Germinal center (tissue), 1 donor: ENCODE measurements at regions not wholly inside any gene's neighbourhood (a gene's known extent, or its start where the extent isn't known, plus 50 kb on each side); places are given as distances from the start of the nearest gene placed in this dataset.
"Not testable (repeated sequence)": the region's sequence is repeated elsewhere in the genome, so short reads cannot be mapped to it uniquely, and the experiment has no call there.

Source experiments
- DNase-seq: peaks from one replicate; pipeline ENCODE4 v3.0.0; 2012; ENCODE audit warnings: mixed read lengths, low spot score

DNA sequence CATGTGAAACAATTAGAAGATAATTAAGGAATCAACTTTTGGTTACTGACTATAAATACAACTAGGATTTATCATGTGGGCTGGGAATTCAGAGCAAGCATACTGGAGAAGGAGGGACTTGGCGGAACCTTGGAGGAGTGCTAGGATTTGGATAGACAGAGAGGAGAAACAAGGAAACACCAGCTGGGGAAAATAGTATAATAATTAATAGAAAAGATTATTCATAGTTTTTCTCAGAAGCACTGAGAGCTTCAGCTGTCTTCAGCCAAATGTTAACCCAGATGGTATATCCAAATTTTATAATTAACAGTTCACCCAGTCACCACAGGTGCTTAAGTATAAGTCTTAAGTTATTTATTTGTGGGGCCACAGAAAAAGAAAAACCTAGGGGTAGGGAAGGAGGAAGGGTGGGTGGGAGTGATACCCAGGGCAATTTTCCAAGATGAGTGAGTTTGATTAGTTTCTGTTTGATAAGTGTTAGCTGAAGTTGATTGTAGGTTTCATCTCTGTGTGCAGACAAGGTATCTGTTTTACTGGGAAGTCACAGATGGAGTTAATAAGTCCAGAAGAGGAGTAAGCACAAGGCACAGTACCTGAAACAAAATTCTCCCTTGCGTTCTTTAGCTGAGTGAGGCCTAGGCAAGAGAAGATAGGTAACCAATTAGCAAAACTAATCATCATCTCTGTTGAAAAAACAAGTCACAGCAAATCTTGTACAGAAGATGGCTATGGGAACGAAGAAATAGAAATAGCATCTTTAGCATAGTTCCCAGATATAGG, 175.5 kb downstream of the TFAP2B start:
- DNase-seq = no peak

DNA sequence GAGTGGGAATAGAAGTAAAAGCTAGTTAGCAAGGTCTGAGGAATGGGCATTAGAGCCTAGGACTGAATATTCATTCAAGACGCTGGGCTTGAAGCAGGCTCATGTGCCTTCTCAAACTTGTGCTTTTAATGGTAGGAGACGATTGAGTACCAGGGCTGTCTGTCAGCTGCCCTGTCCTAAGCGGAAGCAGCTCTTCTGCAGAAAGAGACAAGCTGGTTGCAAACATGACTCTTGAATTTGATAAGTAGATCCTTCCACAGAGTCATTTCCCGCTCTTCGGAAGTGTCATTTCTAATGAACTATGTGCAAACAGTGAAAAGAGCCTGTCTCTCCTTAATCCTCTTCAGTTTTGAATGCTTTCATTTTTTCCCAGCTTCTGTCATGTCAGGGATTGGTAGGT, 176.4 kb downstream of the TFAP2B start:
- no peak for DNase-seq

DNA sequence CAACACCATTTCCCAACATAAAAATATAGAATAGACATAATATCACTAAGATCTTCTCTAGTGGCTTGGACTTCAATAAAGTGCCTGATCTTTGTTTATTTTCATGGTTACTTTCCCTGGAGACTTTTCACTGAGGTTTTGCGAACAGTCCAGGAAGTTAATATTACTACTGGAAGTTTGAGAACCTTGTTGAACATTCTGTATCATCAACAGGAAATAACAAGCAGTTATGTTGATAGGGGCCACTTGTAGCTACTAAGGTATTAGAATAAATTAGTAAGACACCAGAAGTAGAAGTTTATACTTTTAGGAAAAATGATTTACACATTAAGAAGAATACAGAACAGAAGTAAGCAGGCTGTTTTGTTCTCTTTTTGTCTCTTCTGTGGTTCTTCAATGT, 180.2 kb downstream of the TFAP2B start:
- no peak for DNase-seq

DNA sequence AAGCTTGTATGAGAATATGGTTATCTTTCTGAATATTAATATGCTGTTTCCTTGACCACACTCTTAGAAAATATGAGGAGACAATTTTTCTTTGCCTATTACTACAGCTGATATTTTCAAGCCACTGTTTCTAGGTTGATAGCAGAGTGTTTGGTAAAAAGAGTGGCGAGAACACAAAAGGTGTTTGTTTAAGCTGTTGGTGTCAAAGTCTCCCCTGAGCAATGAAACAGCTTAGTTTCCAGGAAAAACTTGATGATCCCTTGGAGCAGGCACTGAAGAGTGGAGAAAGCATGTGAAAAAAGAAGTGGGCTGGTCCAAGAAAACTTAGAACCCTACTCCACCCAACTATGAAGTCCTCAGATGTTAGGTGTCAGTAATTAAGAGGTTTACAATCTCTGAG, 182.7 kb downstream of the TFAP2B start:
- DNase-seq = no peak

DNA sequence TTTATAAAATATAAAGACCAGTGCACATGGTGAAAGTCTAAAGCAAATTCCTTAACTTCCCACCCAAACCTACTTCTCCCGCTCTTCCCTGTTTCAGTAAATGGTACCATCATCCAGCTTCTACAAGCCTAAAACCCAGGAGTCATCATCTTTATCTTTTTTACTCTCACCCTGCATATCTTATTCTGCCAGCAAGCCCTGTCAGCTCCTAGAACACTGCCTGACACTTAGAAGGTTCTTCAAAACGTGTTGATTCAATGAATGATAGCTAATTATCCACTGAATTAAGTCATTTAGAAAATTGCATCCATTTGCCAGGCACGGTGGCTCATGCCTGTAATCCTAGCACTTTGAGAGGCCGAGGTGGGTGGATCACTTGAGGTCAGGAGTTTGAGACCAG, 185.7 kb downstream of the TFAP2B start:
- no peak for DNase-seq

DNA sequence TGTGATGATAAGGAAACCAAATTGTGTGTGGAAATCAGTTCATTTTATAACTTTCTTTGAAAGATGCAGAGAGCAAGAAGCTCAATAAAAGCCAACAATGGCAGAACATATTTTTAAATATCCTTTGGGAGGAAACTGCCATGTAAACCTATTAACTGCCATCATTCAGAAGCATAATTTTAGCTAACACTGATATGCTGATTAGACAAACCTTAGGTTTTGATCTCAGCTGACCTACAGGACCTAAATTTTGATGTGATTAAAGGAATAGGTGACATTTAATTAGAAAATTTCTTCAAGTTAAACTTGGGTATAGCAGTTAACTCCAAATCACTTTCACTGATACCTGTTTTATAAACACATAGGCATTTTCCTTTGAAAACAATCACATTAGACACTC, 187.1 kb downstream of the TFAP2B start:
- DNase-seq = no peak

DNA sequence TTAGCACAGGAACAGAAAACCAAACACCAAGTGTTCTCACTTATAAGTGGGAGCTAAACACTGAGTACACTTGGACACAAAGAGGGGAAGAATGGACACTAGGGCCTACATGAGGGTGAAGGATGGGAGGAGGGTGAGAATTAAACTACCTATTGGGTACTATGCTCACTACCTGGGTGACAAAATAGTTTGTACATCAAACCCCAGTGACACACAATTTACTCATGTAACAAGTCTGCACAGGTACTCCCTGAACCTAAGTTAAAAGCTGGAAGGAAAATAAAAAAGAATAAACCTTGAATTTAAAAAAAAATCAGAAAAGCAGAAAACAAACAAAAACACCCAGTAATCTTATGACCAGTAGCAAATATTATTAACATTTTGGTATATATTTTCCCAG, 188.6 kb downstream of the TFAP2B start:
- DNase-seq = no peak

DNA sequence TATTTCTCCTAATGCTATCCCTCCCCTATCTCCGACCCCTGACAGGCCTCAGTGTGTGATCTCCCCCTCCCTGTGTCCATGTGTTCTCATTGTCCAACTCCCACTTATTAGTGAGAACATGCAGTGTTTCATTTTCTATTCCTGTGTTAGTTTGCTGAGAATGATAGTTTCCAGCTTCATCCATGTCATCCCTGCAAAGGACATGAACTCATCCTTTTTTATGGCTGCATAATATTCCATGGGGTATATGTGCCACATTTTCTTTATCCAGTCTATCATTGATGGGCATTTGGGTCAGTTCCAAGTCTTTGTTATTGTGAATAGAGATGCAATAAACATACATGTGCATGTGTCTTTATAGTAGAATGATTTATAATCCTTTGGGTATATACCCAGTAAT, 190.0 kb downstream of the TFAP2B start:
- not testable (repeated sequence) for DNase-seq

DNA sequence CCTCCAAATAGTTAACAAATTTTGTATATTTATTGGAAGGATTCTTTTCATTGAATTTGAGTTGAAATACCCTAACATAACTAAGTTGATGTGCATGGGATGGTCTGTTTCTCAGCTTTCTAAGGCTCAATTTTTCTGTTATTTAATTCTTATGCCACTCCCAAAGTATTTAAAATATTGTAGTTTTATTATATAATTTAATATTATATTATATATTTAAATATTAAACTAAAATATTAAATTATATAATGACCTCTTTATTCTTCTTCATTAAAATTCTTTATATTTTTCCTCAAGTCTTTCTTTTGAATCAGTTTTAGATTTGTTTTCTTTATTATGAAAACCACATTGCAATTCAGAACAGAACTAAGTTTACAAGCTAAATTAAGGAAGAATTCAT, 194.7 kb downstream of the TFAP2B start:
- no peak for DNase-seq

DNA sequence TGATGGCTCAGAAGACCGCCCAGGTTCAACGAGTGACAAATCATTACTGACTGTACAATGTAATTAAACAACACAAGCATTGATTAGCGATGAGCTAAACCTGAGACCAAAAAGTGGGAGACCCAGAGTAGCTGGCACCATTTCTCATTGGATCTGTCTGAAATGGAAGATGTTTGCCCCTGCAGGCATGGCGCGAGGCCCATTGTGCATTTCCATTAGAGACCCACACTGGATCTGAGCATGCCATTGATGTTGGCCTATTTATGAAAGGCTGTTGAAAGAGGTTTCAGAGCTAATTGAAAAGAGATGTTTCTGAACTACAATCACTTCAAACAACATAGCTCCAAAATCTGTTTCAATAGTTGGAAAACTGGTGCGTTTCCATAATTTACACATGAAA, 196.7 kb downstream of the TFAP2B start:
- DNase-seq = no peak

DNA sequence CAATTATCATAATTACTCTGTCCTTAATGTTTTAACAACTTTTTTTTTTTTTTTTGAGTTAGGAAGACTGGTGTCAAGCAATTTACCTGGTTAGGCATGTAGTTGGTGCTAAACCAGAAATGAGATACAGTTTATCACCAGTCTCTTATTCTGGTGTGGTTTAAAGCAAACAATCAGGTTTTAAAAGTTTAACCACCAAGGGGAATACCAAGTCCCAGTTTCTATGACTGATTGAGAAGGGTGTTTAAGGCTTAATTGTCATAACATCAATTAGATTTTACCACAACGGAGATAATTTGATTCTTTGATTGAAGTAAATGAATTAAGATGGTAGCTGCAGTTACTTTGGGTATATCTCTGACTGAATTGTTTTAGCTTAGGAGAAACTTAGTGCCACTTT, 197.8 kb downstream of the TFAP2B start:
- no peak for DNase-seq

DNA sequence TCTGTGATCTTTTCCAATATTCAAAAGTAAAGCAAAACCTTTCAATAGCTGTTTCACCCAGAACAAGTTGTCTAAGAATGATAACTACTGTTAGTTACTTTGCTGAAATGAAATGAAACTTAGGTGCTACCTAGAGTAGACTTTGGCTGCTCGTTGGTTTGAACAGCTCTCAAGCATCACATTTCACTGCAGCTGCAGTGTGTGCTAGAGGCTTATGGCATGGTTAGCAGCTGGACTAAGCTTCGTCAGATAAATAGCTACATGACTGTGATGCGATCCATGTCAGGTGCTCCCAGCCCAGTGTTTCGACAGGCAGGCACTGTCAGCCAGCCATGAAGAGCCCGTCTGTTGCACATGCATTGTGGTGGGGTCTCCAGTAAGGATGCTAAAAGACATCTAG, 201.1 kb downstream of the TFAP2B start:
- no peak for DNase-seq

DNA sequence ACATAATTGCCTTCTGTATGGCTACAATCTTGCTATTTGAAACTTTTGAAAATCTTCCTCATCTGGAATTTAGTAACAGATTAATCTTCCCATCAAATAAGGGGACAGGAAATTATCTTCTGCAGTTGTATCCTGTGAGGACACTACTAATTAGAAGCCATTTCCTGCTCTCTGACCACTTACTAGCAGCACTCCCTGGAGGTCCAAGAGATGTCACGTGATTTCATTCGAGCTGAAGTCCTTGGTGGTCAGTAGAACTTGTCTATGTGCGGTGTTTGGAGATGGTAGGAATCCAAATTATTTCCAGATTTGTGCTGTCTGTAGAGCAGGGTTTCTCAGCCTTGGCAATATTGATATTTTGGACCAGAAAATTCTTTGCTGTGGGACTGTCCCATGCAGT, 202.5 kb downstream of the TFAP2B start:
- no peak for DNase-seq

DNA sequence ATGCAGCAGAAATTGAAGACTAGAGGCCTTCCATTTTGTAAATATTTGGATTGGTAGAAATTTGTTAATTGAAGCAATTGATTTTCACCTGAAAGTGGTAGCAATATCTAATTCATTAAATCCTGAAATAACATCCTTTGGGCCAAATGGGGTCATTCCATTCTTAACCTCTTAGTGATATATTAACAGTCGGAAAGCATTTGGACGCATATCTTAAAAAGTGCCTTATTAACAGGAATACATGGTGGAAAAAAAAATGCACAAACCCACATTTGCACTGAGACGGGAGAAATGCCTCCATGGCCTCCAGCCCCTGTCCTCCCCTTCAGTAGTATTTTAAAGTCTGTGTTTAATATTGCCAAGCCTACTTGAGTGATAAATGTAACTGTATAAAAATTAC, 205.5 kb downstream of the TFAP2B start:
- DNase-seq = no peak

DNA sequence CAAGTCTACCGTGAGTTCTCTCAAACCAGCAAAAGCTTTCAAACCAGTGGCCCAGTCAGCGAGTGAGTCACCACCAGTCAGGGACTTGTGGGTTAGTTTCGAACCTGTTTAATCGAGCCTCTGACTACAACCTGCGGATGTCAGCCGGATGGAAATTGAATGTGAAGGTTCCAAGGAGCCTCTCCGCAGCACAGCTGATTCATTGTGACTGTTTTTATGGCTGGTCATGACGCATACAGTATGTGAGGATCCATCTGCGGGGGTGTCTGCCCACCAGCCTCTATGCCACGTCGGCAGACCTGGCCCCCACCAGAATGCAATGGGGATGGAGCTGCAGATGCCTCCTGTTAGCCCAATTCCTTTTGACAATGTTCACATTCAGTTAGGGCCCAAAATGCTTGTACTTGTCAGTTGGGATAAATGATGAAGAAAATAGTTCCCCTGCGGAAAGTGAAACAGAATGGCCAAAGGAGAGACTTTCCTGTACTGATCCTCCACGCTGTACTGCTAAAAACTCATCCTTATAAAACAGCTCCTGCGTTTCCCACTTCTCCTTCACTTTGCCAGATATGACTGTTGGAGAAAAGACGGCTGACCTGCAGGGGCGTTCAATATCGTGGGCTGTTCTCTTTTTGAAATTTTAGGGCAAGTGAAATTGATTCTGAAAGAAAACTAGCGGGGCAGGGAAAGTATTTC, 206.6 kb downstream of the TFAP2B start:
- DNase-seq = no peak

DNA sequence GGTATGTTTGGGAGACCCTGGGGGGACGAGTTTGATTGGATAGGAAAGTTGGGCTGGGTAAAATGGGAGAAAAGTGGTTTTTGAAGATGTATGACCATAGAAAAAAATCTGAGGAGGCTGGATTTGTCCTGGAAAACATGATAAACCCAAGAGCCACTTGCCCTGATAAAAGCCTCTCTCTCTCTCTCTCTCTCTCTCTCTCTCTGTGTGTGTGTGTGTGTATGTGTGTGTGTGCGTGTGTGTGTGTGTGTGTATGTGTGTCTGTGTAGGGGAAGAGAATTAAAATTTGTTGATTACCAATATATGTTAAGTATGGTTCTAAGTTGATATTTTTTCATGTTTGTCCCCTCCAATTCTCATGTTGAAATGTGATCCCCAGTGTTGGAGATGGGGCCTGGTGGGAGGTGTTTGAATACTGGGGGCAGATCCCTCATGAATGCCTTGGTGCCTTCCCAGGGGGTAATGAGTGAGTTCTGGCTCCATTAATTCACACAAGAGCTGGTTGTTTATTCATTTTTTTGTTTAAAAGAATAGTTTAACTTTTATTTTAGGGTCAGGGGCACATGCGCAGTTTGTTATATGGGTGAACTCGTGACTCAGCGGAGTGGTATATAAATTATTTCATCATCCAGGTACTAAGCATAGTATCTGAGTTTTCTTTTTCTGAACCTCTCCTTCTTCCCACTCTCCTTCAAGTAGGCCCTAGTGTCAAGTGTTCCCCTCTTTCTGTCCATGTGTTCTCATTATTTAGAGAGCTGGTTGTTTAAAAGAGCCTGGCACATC, 208.8 kb downstream of the TFAP2B start:
- no peak for DNase-seq

DNA sequence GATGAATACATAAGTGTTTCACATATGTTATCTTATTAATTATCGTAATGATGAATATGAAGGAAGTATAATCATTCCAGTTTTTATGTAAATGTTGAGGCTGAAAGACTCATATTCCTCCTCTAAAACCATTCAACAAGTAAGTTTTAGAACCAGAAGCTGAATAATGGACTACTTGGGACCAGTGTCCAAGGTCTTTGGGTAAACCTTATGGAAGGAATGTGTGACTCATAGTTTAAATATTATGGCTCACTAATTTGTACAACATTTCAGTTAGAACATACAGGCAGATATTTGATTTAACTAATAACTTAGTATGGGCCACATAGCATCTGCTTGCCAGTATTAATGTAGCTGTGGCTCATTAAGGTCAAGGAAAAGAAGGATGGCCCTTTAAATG, 209.6 kb downstream of the TFAP2B start:
- DNase-seq = no peak

DNA sequence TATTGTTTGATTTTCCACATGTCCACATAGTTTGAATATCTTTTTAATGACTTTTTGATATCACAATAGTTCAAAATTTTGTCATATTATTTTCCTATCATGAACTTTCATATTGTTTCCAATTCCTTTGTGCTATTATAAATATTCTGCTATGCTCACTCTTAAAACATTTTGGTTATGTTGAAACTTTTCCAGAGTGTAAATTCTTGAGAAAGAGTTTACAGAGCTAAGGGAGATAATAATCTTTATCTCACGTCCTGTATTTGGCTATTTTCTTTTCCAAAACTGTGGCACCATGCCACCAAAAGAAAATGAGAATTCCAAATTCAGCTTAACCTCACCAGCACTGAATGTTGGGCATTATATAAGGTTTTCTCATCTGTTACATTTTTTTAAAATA, 210.9 kb downstream of the TFAP2B start:
- no peak for DNase-seq

DNA sequence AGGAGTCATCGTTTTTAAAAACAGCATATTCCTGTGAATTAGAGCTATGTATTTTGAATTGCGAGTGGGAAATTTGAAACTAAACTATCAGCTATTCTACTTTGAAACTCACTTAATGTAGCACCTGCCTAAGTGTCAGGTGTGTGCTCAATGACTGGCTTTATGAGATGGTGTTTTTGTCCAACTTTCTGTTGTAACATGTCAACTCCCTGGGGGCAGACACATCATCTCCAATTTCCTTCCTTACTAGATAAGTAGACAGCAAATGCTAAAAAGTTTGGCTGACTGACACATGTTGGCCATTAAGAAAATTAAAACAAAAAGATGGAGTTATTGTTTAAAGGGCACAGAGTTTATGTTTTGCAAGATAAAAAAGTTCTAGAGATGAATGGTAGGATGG, 226.9 kb downstream of the TFAP2B start:
- DNase-seq = no peak

DNA sequence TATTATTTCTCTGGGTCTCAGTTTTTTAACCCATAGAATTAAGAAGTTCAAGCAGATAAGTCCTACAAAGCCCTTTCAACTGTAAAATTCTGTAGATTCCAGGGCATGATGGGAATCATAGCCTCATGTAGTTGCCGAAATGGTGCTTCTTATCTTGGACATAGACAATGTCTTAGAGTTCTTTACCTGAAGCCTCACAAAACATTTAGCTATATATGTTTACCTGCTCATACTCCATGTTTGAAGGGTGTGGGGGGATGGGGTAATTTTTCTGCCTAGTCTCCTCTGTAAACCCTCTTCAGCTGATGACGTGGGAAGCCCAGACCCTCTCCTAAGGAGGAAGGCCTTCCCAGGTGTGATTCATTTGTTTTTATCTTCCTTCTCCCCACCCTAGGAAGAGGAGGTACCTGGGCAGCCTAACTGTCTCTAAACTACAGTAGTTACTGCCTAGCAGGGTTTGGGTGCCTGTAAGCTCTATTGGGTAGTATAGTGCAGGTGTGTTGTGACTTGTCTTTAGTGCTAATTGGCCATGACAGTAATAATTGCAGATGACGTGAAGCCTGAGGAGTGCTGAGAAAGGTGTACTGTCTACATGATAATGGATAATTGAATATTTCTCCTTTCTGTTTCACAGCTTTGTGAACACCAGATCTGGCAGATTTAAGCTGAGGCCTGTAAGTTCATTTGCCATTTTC, 230.8 kb downstream of the TFAP2B start:
- DNase-seq = no peak

DNA sequence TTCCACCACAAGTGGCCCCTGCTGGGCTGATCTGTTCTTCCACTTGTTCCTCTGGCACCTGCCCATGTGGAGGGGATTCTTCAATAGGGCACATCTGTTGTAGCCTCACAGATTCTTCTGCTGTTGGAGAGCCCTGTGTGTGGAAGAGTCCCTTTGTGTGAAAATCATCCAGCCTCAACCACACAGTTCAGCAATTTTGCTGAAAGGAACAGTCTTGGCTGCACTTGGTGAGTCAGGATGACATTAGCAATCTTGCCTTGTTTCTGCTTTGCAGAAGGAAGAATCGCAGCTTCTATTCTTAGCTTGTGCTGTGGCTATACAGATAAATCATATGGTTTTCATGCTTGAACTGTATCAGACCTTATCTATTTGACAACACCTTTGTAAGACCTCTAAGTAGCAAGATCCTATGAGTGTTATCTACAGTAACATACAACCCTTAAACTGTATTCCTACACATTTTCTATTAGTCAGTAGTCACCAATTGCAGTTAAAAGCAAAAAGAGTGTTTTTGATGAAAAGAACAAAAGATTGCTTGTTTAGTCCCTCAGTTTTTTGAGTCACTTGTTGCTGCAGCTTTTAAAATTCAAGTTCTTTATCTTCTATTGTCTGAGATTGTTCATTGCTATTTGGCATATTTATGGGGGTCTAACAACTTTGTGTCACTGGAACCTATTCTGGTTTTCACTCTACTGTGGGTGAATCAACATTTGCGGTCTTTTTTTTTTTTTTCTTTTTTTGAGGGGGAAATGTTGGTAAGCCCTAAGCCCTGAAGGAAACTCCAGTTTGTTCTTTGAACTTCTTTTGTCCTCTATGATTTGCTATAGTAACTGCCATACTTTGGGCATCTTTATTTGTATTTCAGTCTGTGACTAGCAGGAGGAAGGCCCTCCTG, 231.6 kb downstream of the TFAP2B start:
- DNase-seq = no peak
